NCI-H2081 (cell line): ENCODE measurements at regions not wholly inside any gene's neighbourhood (a gene's known extent, or its start where the extent isn't known, plus 50 kb on each side); places are given as distances from the start of the nearest gene placed in this dataset.

Experiments used
- DNase-seq, 2 experiments: peaks; one replicate each; lab custom pipeline; 2025; lab: John Stamatoyannopoulos, UW

GRCh38 chr14:101105045-101105444 lies 201.5 kb upstream of the RTL1 start:
- no peak for DNase-seq

GRCh38 chr14:101108579-101109346 lies 205.2 kb upstream of the RTL1 start:
- no peak for DNase-seq

GRCh38 chr14:101109347-101109638 lies 205.8 kb upstream of the RTL1 start:
- DNase-seq, result no peak

GRCh38 chr14:101109981-101110728 lies 206.6 kb upstream of the RTL1 start:
- DNase-seq, result no peak

- no peak for DNase-seq
Observed at GRCh38 chr14:101110729-101111619, 207.5 kb upstream of the RTL1 start.

GRCh38 chr14:101111620-101112290 lies 208.2 kb upstream of the RTL1 start:
- no peak for DNase-seq

GRCh38 chr14:101112351-101113107 lies 209.0 kb upstream of the RTL1 start:
- DNase-seq, result no peak

- no peak for DNase-seq
Observed at GRCh38 chr14:101113108-101113612, 209.6 kb upstream of the RTL1 start.

GRCh38 chr14:101113835-101114725 lies 210.6 kb upstream of the RTL1 start:
- no peak for DNase-seq

GRCh38 chr14:101114726-101115515 lies 211.4 kb upstream of the RTL1 start:
- DNase-seq, result no peak

- DNase-seq, result no peak
Observed at GRCh38 chr14:101115652-101116051, 212.1 kb upstream of the RTL1 start.

- no peak for DNase-seq
Observed at GRCh38 chr14:101116065-101116464, 212.5 kb upstream of the RTL1 start.

- no peak for DNase-seq
Observed at GRCh38 chr14:101116486-101117130, 213.1 kb upstream of the RTL1 start.

GRCh38 chr14:101117543-101117942 lies 214.0 kb upstream of the RTL1 start:
- DNase-seq, result no peak

GRCh38 chr14:101118233-101118632 lies 214.7 kb upstream of the RTL1 start:
- DNase-seq, result no peak

GRCh38 chr14:101118746-101119591 lies 215.4 kb upstream of the RTL1 start:
- no peak for DNase-seq

- no peak for DNase-seq
Observed at GRCh38 chr14:101119830-101120571, 216.5 kb upstream of the RTL1 start.
